ENCODE measurements at regions not wholly inside any gene's neighbourhood (a gene's known extent, or its start where the extent isn't known, plus 50 kb on each side); places are given as distances from the start of the nearest gene placed in this dataset.

DNA sequence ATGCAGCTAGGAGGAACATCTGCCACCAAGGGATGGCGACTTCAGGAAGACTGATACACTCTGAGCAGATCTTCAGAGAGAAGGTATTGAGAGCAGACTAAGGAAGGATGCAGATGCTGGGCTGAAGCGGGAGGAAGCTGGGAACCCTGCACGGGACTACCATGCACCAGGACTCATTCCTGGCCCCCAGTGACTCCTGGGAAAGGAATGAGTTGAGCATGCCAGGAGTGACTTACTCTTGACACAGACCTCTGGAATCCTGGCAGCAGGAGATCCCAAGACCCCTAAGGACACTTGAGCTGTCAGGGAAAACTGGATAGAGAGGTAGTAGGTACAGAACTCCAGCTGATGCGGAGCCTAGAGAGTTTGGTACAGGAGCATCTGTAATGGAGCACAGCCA lies 336.1 kb downstream of the RPS29 start:
- TF ChIP-seq POLR2A (IDR thresholded peaks at IDR 0.05) = no peak
- TF ChIP-seq, protein P1, sequence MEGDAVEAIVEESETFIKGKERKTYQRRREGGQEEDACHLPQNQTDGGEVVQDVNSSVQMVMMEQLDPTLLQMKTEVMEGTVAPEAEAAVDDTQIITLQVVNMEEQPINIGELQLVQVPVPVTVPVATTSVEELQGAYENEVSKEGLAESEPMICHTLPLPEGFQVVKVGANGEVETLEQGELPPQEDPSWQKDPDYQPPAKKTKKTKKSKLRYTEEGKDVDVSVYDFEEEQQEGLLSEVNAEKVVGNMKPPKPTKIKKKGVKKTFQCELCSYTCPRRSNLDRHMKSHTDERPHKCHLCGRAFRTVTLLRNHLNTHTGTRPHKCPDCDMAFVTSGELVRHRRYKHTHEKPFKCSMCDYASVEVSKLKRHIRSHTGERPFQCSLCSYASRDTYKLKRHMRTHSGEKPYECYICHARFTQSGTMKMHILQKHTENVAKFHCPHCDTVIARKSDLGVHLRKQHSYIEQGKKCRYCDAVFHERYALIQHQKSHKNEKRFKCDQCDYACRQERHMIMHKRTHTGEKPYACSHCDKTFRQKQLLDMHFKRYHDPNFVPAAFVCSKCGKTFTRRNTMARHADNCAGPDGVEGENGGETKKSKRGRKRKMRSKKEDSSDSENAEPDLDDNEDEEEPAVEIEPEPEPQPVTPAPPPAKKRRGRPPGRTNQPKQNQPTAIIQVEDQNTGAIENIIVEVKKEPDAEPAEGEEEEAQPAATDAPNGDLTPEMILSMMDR (IDR thresholded peaks at IDR 0.05) = no peak
- TF ChIP-seq POLR2AphosphoS5 (IDR thresholded peaks at IDR 0.05) = no peak
